Stimulated activated CD8-positive, alpha-beta memory T cell treated with anti-CD3 and anti-CD28 coated beads, Interleukin-12 subunit alpha, Interleukin-12 subunit beta, amount 100 ng/mL, for 4 hours (primary cell): ENCODE measurements at regions not wholly inside any gene's neighbourhood (a gene's known extent, or its start where the extent isn't known, plus 50 kb on each side); places are given as distances from the start of the nearest gene placed in this dataset.
"Not testable (repeated sequence)": the region's sequence is repeated elsewhere in the genome, so short reads cannot be mapped to it uniquely, and the experiment has no call there.

Experiments
- DNase-seq: peaks from one replicate; pipeline ENCODE4 v3.0.0-alpha.2; 2020; ENCODE audit warnings: low read depth

DNA sequence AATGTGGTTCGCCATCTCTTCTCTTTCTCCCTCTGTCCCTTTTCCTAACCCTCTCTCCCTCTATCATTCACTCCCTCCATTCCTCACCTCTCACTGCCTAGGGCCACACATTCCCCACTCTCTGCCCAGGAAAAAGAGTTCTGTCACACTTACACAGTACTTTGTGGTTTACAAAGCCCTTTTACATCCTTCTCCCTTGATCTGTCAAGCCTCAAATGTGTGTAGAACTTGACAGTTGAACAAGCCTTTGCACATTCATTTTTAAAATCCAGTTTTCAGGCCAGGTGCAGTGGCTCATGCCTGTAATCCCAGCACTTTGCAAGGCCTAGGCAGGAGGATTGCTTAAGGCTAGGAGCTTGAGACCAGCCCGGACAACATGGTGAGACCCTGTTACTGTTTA lies 156.3 kb downstream of the VSIG4 start:
- DNase-seq: no peak

GRCh38 chrX:65879977-65880799 lies 159.7 kb downstream of the VSIG4 start:
- no peak for DNase-seq

DNA sequence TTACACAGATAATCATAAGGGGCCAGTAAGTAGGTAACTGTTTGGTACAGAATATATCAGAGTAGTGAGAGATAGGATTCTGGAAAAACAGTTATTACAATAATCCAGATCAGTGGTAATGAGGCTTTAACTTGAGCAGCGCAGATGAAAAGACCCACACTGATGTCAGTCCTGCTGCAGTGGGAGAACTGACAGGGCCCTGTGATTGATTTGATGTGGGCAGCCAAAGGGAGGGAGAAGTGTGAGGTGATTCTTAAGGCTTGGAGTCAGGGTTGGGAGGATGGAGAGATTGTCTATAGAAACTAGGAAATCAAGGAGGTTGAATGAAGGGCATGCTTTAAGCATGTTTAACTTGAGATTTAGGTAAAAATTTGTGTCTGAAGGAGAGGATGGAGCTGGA lies 161.4 kb downstream of the VSIG4 start:
- DNase-seq: no peak

- no peak for DNase-seq
Observed at GRCh38 chrX:65877953-65878352, 161.9 kb downstream of the VSIG4 start.

- not testable (repeated sequence) for DNase-seq
Observed at GRCh38 chrX:65875614-65876013, 164.3 kb downstream of the VSIG4 start.

DNA sequence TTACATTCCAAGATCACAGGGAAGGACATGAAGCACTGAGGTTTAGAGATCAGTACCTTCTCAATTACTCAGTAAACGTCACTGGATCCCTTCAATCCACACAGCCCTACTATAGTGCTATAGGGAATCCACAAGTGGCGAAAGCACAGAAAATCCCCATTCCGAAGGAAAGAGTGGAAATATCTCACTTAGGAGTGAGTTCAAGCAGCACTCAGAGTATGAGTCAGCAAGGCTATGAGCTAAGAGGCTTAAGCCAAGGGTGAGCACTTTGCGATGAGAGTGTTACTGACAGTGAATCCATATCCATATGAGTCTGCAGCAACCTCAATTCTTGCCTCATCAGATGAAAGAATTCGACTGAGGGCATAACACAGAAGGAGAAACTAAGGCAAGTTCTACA lies 165.1 kb downstream of the VSIG4 start:
- DNase-seq: no peak

GRCh38 chrX:65874110-65874509 lies 165.8 kb downstream of the VSIG4 start:
- no peak for DNase-seq

DNA sequence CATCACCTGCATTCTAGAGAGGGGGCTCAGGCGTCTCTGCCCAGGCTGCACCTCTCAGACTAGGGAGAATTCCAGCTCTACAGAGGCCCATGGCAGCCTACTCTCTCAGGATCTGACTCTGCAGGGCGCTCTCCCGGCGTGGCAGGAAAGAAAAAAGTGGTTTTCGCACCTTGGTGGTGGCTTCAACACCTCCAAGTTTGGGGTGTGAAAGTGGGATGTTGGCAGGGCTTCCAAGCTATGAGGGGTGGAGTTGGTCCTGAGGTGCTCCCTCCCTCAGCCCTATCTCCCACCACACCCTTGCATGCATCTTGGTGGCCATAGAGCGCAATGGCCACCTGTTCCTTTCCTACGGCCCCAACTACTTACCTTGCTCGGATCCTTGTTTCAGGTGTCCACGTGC lies 166.5 kb downstream of the VSIG4 start:
- no peak for DNase-seq

- no peak for DNase-seq
Observed at GRCh38 chrX:65871671-65872311, 168.1 kb downstream of the VSIG4 start.

DNA sequence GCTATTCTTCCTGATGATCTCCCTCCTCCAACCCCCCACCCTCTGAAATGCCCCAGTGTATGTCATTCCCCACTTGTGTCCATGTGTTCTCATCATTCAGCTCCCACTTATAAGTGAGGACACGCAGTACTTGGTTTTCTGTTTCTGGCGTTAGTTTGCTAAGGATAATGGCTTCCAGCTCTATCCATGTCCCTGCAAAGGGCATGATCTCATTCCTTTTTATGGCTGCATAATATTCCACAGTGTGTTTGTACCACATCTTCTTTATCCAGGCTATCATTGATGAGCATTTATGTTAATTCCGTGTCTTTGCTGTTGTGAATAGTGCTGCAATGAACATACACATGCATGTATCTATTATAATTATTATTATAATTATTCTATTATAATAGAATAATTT lies 169.3 kb downstream of the VSIG4 start:
- not testable (repeated sequence) for DNase-seq

- DNase-seq: no peak
Observed at GRCh38 chrX:65866773-65867172, 173.1 kb downstream of the VSIG4 start.

DNA sequence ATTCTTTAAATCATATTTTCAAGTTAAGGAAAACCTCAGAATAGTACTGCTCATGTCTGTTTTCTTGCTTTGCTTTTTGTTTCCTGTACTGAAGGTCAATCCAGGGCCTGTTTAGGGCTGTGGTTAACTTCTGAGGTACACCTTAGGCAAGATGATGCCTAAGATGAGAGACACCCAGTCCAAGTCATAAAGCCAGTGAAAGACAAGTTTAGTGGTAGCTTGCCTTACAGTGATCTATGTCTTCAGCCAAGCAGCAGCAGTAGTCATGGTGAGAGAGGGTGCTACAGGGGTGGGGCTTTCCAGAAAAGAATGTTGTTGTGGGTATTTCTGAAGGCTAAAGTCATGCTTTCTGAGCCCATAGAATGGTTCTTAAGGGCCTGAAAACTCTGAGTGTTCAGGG lies 173.7 kb downstream of the VSIG4 start:
- DNase-seq: no peak

DNA sequence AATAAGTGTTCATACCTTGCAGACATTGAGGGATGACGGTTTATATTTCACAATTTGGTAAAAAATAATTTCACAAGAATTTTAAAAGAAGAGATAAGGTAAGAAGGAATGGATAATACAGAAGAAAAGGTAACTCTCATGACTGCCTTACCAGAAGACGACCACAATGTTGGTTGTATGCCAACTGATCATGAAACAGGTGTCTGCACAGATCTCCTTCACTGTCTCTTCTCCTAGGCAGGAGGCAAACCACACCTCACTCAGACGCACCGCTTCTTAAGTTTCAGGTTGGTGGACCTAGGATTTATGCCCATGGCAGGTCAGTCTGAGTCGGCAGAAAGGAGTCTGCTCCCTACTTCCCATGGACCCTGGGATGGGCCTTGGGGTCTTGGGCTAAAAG lies 177.2 kb downstream of the VSIG4 start:
- DNase-seq: no peak

- no peak for DNase-seq
Observed at GRCh38 chrX:65859299-65859698, 180.6 kb downstream of the VSIG4 start.

DNA sequence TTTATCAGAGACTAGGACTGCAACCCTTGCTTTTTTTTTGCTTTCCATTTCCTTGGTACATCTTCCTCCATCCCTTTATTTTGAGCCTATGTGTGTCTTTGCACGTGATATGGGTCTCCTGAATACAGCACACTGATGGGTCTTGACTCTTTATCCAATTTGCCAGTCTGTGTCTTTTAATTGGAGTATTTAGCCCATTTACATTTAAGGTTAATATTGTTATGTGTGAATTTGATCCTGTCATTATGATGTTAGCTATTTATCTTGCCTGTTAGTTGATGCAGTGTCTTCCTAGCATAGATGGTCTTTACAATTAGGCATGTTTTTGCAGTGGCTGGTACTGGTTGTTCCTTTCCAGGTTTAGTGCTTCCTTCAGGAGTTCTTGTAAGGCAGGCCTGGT lies 185.4 kb downstream of the VSIG4 start:
- DNase-seq: not testable (repeated sequence)

GRCh38 chrX:65851306-65851705 lies 183.9 kb downstream of the MSN start:
- not testable (repeated sequence) for DNase-seq

DNA sequence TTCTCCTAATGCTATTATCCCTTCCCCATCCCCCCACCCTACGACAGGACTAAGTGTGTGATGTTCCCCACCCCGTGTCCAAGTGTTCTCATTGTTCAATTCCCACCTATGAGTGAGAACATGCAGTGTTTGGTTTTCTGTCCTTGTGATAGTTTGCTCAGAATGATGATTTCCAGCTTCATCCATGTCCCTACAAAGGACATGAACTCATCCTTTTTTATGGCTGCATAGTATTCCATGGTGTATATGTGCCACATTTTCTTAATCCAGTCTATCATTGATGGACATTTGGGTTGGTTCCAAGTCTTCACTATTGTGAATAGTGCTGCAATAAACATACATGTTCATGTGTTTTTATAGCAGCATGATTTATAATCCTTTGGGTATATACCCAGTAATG lies 183.4 kb downstream of the MSN start:
- not testable (repeated sequence) for DNase-seq

GRCh38 chrX:65846974-65847373 lies 179.5 kb downstream of the MSN start:
- no peak for DNase-seq

DNA sequence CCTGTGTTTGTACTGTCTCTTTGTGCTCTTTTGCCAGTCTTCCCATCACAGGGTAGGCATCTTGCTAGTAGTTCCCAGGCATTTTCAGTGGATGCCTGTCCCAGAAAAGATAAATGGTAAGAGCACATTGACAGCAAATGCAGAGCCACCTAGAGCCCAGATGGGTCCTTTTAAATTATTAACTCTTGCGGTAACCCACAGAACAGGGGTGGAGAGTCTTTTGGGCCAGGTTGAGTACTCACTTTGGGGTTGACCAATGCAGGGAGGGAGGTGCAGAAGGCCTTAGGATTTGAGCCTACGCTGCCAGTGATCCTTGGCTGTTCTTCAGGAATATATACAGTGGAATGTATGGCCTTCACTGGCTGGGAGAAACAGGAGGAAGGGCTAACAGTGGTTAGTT lies 173.8 kb downstream of the MSN start:
- no peak for DNase-seq

GRCh38 chrX:65838674-65839073 lies 171.2 kb downstream of the MSN start:
- DNase-seq: no peak

DNA sequence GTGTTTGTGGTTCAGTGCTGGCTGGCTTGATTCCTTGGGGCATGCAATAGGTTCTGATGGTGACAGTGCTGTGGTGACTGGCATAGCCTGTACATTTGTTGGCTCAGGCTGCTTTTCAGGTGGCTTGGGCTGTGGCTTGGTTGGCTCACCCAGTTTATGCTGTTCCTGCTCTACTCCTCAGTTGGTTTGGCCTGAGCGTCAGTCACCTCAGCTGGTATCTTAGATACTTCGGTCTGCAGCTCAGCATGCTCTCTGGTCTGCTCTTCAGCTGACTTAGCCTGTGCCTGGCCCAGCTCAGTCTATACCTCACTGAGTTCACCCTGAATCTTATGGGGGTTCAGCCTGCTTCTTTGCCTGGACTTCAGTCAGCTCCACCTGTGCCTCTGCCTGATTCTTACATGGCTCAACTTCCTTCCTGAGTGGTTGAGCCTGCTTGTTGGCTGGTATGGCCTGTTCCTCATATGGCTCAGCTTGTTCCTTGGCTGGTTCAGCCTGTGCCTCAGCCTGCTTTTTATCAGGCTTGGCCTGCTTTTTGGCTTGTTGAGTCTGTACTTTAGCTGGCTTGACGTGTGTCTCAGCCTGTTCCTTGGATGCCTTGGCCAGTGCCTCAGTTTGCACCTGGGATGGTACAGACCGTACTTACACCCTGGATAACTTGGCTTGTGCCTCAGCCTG lies 170.6 kb downstream of the MSN start:
- DNase-seq: no peak

GRCh38 chrX:65831268-65831667 lies 163.8 kb downstream of the MSN start:
- no peak for DNase-seq

- no peak for DNase-seq
Observed at GRCh38 chrX:65828599-65828998, 161.1 kb downstream of the MSN start.
